Fibroblast of the aortic adventitia (primary cell): ENCODE measurements at regions not wholly inside any gene's neighbourhood (a gene's known extent, or its start where the extent isn't known, plus 50 kb on each side); places are given as distances from the start of the nearest gene placed in this dataset.

ENCODE experiments used
- DNase-seq: peaks from one replicate; pipeline ENCODE4 v3.0.0-alpha.2; 2010; ENCODE audit warnings: low read depth
- H3K4me3 ChIP-seq: 2 replicates; pipeline ENCODE4 v1.5.1; 2011; ENCODE audit warnings: low read depth, mild to moderate bottlenecking, control low read depth, low read length, moderate library complexity
- CTCF ChIP-seq: IDR thresholded peaks from 2 replicates; pipeline ENCODE4 v1.5.1; 2011; ENCODE audit warnings: mild to moderate bottlenecking, low read length, control low read depth, inconsistent platforms; ENCODE audit not compliant: insufficient read depth

- H3K4me3 ChIP-seq: no peak overlapping the region
- TF ChIP-seq CTCF: no peak
- no peak for DNase-seq
These were observed 102.0 kb downstream of the GTPBP8 start for GRCh38 chr3:113092746-113093145.

GRCh38 chr3:113094337-113095221 is 103.8 kb downstream of the GTPBP8 start:
- DNase-seq: no peak
- H3K4me3 ChIP-seq: no peak overlapping the region
- TF ChIP-seq CTCF: no peak

- DNase-seq: peak; percentile 54
- no peak for TF ChIP-seq CTCF
- no peak overlapping the region for H3K4me3 ChIP-seq
These were observed 105.6 kb downstream of the GTPBP8 start for GRCh38 chr3:113096188-113096892.

DNA sequence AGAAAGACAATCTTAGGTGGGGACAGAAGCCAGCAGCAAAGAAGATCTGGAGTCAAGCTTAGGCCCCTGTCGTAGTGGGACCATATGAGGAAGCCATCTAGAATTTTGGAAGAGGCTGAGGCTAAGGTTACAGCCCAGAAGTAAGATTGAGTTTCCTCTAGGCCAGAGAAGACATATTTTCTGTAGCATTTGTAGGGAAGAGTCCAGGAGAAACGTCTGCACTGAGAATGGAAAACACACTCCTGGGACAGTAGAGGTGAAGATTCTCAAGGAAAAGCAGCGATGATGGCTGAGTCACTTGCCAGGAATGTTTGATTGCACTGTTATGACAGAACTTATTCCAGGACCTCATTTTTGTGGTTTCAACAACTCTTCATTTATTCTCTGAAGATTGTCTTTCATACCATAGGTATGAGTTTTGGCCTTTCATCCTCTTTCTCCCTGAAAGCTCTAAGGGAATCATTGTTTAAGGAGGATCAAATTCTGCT is 107.2 kb downstream of the GTPBP8 start:
- peak; percentile 79 for DNase-seq
- H3K4me3 ChIP-seq: no peak overlapping the region
- TF ChIP-seq CTCF: no peak

- H3K4me3 ChIP-seq: no peak overlapping the region
- no peak for TF ChIP-seq CTCF
- DNase-seq: no peak
These were observed 109.3 kb downstream of the GTPBP8 start for GRCh38 chr3:113100063-113100462.

DNA sequence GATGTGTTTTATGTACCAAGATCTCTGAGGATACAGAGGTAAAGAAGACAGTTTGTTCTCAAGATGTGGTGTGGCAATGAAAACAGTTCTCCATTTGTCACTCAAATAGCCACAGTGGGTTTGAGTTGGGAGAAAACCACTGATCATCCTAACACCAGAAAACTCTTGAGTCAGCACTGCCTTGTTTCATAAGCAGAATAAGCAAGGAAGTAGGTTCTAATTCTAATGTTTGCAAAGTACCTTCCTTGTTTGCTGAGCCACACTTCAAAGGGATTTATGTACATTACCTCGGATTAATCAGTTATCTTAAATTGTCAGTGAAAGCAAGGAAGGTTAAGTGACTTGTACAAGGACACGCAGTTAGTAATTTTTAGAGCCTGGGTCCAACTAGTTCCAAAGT is 107.8 kb upstream of the BOC start:
- no peak for DNase-seq
- TF ChIP-seq CTCF: no peak

More for the DNA sequence above, 107.8 kb upstream of the BOC start:
- no peak overlapping the region for H3K4me3 ChIP-seq
